ENCODE measurements at regions not wholly inside any gene's neighbourhood (a gene's known extent, or its start where the extent isn't known, plus 50 kb on each side); places are given as distances from the start of the nearest gene placed in this dataset.

DNA sequence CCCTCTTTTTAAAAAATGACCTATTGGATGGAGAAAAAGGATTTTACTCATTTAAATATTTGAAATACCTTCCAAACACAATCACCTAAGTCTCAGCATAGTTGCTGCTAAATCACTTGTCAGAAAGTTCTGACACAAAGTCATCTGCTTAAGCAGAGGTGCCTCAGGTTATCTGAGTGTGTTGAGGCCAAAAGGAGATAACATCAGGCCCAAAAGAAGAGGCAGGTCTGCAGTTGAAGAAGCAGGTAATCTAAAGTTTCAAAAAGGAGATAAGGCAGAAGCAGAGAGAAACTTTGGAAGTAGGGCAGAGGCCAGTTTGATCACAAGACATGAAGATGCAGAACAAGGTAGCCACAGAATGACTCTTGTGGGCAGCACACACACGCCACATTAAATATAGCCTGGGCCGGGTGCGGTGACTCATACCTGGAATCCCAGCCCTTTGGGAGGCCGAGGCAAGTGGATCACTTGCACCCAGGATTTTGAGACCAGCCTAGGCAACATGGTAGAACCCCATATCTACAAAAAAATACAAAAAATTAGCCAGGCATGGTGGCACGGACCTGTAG is 175.7 kb upstream of the API5 start:
- CTCF ChIA-PET = no interaction called here
- dilution Hi-C loops (cut with MboI; ENCODE audit: extremely low pct_ligation_motif_present, low sequenced_read_pairs) = no loop called here

DNA sequence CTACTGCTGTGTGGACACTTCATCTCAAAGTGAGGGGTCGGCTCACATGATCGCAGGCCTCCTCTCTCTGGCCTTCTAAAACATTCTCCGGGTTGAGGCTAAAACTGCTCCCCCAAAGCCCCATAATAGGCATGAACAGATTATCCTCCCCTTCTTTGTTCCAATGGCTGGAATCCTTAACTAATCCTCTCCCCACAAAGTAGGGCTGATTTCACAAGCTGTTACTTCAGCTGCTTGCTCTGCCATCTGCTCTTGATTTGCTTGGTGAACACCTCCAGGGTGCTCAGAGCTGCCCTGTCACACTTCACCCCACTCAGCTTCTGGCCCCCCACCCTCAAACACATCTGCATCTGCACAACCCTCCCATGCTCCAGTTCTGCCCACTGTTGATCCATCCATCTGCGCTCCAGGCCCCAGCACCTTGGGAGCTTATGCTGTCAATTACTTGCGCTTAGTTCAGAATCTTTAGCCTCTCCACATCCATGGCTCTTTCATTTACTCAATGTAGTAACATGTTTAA is 173.1 kb upstream of the API5 start:
- no peaks in the 10 kb centered on the region for H3K36me3 ChIP-seq (ENCODE audit: control insufficient read depth in 2 of 2, extremely low read depth in 1 of 2, insufficient read depth in 2 of 2, low read length in 2 of 2)
- H2AFZ ChIP-seq (ENCODE audit: low read depth, low read length) = no peak overlapping the region
- intact Hi-C loops (cut with micrococcal nuclease) = no loop called here
- no peaks in the 10 kb centered on the region for H3K9me1 ChIP-seq (replicated peaks; ENCODE audit: control insufficient read depth, extremely low read depth, insufficient read depth, low read length)
- DNase-seq (ENCODE audit: low read depth, low spot score) = no peak
- CTCF ChIA-PET = no interaction called here
- dilution Hi-C loops (cut with MboI; ENCODE audit: extremely low pct_ligation_motif_present, low sequenced_read_pairs) = no loop called here
- H3K27me3 ChIP-seq (ENCODE audit: control insufficient read depth in 2 of 2, insufficient read depth in 2 of 2, low read length in 2 of 2) = no peaks in the 10 kb centered on the region
- no peaks in the 10 kb centered on the region for H4K20me1 ChIP-seq (replicated peaks; ENCODE audit: control insufficient read depth, extremely low read depth, insufficient read depth, low read length)
- TF ChIP-seq, protein P1, sequence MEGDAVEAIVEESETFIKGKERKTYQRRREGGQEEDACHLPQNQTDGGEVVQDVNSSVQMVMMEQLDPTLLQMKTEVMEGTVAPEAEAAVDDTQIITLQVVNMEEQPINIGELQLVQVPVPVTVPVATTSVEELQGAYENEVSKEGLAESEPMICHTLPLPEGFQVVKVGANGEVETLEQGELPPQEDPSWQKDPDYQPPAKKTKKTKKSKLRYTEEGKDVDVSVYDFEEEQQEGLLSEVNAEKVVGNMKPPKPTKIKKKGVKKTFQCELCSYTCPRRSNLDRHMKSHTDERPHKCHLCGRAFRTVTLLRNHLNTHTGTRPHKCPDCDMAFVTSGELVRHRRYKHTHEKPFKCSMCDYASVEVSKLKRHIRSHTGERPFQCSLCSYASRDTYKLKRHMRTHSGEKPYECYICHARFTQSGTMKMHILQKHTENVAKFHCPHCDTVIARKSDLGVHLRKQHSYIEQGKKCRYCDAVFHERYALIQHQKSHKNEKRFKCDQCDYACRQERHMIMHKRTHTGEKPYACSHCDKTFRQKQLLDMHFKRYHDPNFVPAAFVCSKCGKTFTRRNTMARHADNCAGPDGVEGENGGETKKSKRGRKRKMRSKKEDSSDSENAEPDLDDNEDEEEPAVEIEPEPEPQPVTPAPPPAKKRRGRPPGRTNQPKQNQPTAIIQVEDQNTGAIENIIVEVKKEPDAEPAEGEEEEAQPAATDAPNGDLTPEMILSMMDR (IDR thresholded peaks at IDR 0.05; ENCODE audit: extremely low read depth in 1 of 2, insufficient read depth in 1 of 2, low read depth in 1 of 2, low read length in 2 of 2) = no peak
- TF ChIP-seq MYC (IDR thresholded peaks at IDR 0.05; ENCODE audit: low read depth, low read length) (no peak), JUN (IDR thresholded peaks at IDR 0.05; ENCODE audit: borderline replicate concordance, insufficient read depth, insufficient read length, low read depth) (no peak), POLR2A (IDR thresholded peaks at IDR 0.05; ENCODE audit: low read depth, low read length) (no peak), POLR2AphosphoS5 (IDR thresholded peaks at IDR 0.05; ENCODE audit: insufficient read depth, low read depth, low read length) (no peak), EZH2 (IDR thresholded peaks at IDR 0.05; ENCODE audit: borderline replicate concordance, low read depth, low read length, severe bottlenecking) (no peak), GATA2 (IDR thresholded peaks at IDR 0.05; ENCODE audit: insufficient read depth, insufficient read length, low read depth, low read length) (no peak), FOS (IDR thresholded peaks at IDR 0.05; ENCODE audit: borderline replicate concordance, insufficient read depth, low read length) (no peak)
- TF ChIP-seq, protein P2, sequence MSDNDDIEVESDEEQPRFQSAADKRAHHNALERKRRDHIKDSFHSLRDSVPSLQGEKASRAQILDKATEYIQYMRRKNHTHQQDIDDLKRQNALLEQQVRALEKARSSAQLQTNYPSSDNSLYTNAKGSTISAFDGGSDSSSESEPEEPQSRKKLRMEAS (IDR thresholded peaks at IDR 0.05; ENCODE audit: insufficient read depth, insufficient read length) = no peak
- no peak overlapping the region for H3K9ac ChIP-seq (replicated peaks; ENCODE audit: extremely low read depth, insufficient read depth, low read length)
- no peak for FAIRE-seq
- H3K79me2 ChIP-seq (ENCODE audit: control insufficient read depth, insufficient read depth, low read length) = no peaks in the 10 kb centered on the region
- POLR2A ChIA-PET = no interaction called here
- H3K4me1 ChIP-seq (ENCODE audit: control insufficient read depth, extremely low read depth, insufficient read depth, low read length) = no peaks in the 10 kb centered on the region
- BruUV-seq (replicated peaks) = no TSS peak
- no peak overlapping the region for H3K4me3 ChIP-seq (replicated peaks in 1 of 3; ENCODE audit: insufficient read depth in 1 of 3, low read depth in 1 of 3, low read length in 3 of 3)
- no peak overlapping the region for H3K4me2 ChIP-seq (ENCODE audit: insufficient read depth, low read length)
- H3K27ac ChIP-seq (ENCODE audit: insufficient read depth, low read depth, low read length) = no peak overlapping the region
- H3K9me3 ChIP-seq (replicated peaks; ENCODE audit: control insufficient read depth, insufficient read depth, low read length) = peaks cover 2% of the 10 kb centered on the region

More for the DNA sequence above, 175.7 kb upstream of the API5 start:
- Histone ChIP-seq H3K36me3 (ENCODE audit: control insufficient read depth in 2 of 2, extremely low read depth in 1 of 2, insufficient read depth in 2 of 2, low read length in 2 of 2) (no peaks in the 10 kb centered on the region), H3K9me1 (replicated peaks; ENCODE audit: control insufficient read depth, extremely low read depth, insufficient read depth, low read length) (no peaks in the 10 kb centered on the region), H3K4me2 (ENCODE audit: insufficient read depth, low read length) (no peak overlapping the region), H3K4me3 (replicated peaks in 1 of 3; ENCODE audit: insufficient read depth in 1 of 3, low read depth in 1 of 3, low read length in 3 of 3) (no peak overlapping the region), H2AFZ (ENCODE audit: low read depth, low read length) (no peak overlapping the region), H3K27ac (ENCODE audit: insufficient read depth, low read depth, low read length) (no peak overlapping the region), H3K9ac (replicated peaks; ENCODE audit: extremely low read depth, insufficient read depth, low read length) (no peak overlapping the region), H4K20me1 (replicated peaks; ENCODE audit: control insufficient read depth, extremely low read depth, insufficient read depth, low read length) (no peaks in the 10 kb centered on the region), H3K79me2 (ENCODE audit: control insufficient read depth, insufficient read depth, low read length) (no peaks in the 10 kb centered on the region), H3K27me3 (ENCODE audit: control insufficient read depth in 2 of 2, insufficient read depth in 2 of 2, low read length in 2 of 2) (no peaks in the 10 kb centered on the region), H3K4me1 (ENCODE audit: control insufficient read depth, extremely low read depth, insufficient read depth, low read length) (no peaks in the 10 kb centered on the region), H3K9me3 (replicated peaks; ENCODE audit: control insufficient read depth, insufficient read depth, low read length) (peaks cover under 1% of the 10 kb centered on the region)
- no TSS peak for BruUV-seq (replicated peaks)
- POLR2A ChIA-PET = no interaction called here
- no peak for TF ChIP-seq JUN (IDR thresholded peaks at IDR 0.05; ENCODE audit: borderline replicate concordance, insufficient read depth, insufficient read length, low read depth)
- intact Hi-C loops (cut with micrococcal nuclease) = no loop called here
- no peak for FAIRE-seq
- DNase-seq (ENCODE audit: low read depth, low spot score) = no peak

Data from endothelial cell of umbilical vein (primary cell).